Mesendoderm (in vitro differentiated cells): ENCODE measurements at regions not wholly inside any gene's neighbourhood (a gene's known extent, or its start where the extent isn't known, plus 50 kb on each side); places are given as distances from the start of the nearest gene placed in this dataset.
A peak's percentile ranks its signal among the peaks of the same experiment; 100 is the strongest.

Source experiments
- DNase-seq: peaks from one replicate; pipeline ENCODE4 v3.0.0; 2013
- H2AK5ac ChIP-seq: 2 replicates; pipeline ENCODE4 v1.6.1; 2013; ENCODE audit warnings: low read length, inconsistent platforms
- H2BK120ac ChIP-seq: 2 replicates; pipeline ENCODE4 v1.6.1; 2013; ENCODE audit warnings: low read depth, mild to moderate bottlenecking, low read length, moderate library complexity, mixed read lengths
- H2BK15ac ChIP-seq: replicated peaks from 2 replicates; pipeline ENCODE4 v1.6.1; 2013; ENCODE audit warnings: low read depth, mild to moderate bottlenecking, moderate library complexity
- H2BK5ac ChIP-seq: 2 replicates; pipeline ENCODE4 v1.6.1; 2013; ENCODE audit warnings: low read length, inconsistent platforms
- H3K18ac ChIP-seq: 2 replicates; pipeline ENCODE4 v1.6.1; 2013; ENCODE audit warnings: mild to moderate bottlenecking, low read length, mixed read lengths
- H3K23ac ChIP-seq: one replicate; pipeline ENCODE4 v1.6.1; 2013; ENCODE audit warnings: low read length
- H3K27ac ChIP-seq: 2 replicates; pipeline ENCODE4 v1.5.1; 2013; ENCODE audit warnings: low read depth, mild to moderate bottlenecking, inconsistent platforms, low read length, moderate library complexity
- H3K27me3 ChIP-seq: 2 replicates; pipeline ENCODE4 v1.6.1; 2013; ENCODE audit warnings: low read length, control low read depth, mild to moderate bottlenecking, inconsistent platforms; ENCODE audit not compliant: insufficient read depth, poor library complexity
- H3K36me3 ChIP-seq: 2 replicates; pipeline ENCODE4 v1.6.1; 2013; ENCODE audit warnings: low read length, inconsistent platforms; ENCODE audit not compliant: control insufficient read depth, insufficient read depth
- H3K4ac ChIP-seq: one replicate; pipeline ENCODE4 v1.6.1; 2013; ENCODE audit warnings: low read depth, mild to moderate bottlenecking, low read length, moderate library complexity
- H3K4me1 ChIP-seq: 2 replicates; pipeline ENCODE4 v1.6.1; 2013; ENCODE audit warnings: low read depth, low read length, inconsistent platforms; ENCODE audit not compliant: control insufficient read depth
- H3K4me2 ChIP-seq: 2 replicates; pipeline ENCODE4 v1.6.1; 2013; ENCODE audit warnings: low read length
- H3K4me3 ChIP-seq: 2 replicates; pipeline ENCODE4 v1.5.1; 2013; ENCODE audit warnings: mild to moderate bottlenecking, low read length
- H3K56ac ChIP-seq: one replicate; pipeline ENCODE4 v1.6.1; 2013; ENCODE audit warnings: low read length
- H3K79me1 ChIP-seq: 2 replicates; pipeline ENCODE4 v1.6.1; 2013; ENCODE audit warnings: low read length, inconsistent platforms
- H3K79me2 ChIP-seq: 2 replicates; pipeline ENCODE4 v1.6.1; 2013; ENCODE audit warnings: mild to moderate bottlenecking, low read length; ENCODE audit not compliant: control insufficient read depth, insufficient read depth
- H3K9ac ChIP-seq: 2 replicates; pipeline ENCODE4 v1.6.1; 2013; ENCODE audit warnings: low read length, inconsistent platforms
- H4K5ac ChIP-seq: one replicate; pipeline ENCODE4 v1.6.1; 2013; ENCODE audit warnings: low read length
- H4K8ac ChIP-seq: one replicate; pipeline ENCODE4 v1.6.1; 2013; ENCODE audit warnings: low read depth, mild to moderate bottlenecking, control low read depth, low read length, moderate library complexity
- WGBS: extraction: QIAGEN DNeasy Blood & Tissue Kit; methylation state at CpG from one replicate; pipeline ENCODE4 v1.1.7; 2013; ENCODE audit warnings: low lambda C conversion rate, missing lambda C conversion rate; ENCODE audit not compliant: insufficient coverage; ENCODE audit errors: extremely low coverage; 5-methylcytosine and 5-hydroxymethylcytosine counted together

- no CpG with 5 or more reads among the region's 6 CpGs for WGBS
- no peaks in the 10 kb centered on the region for H3K36me3 ChIP-seq
- H2BK5ac ChIP-seq: no peak overlapping the region
- no peak overlapping the region for H3K23ac ChIP-seq
- no peak overlapping the region for H3K9ac ChIP-seq
- DNase-seq: no peak
- no peak overlapping the region for H2BK15ac ChIP-seq
- no peaks in the 10 kb centered on the region for H3K27me3 ChIP-seq
- no peaks in the 10 kb centered on the region for H3K4me1 ChIP-seq
- no peak overlapping the region for H3K4me3 ChIP-seq
- H4K5ac ChIP-seq: no peak overlapping the region
- no peak overlapping the region for H2BK120ac ChIP-seq
- no peak overlapping the region for H3K4ac ChIP-seq
- peaks cover 3% of the 10 kb centered on the region for H3K79me1 ChIP-seq
- no peak overlapping the region for H4K8ac ChIP-seq
- H3K27ac ChIP-seq: no peak overlapping the region
- no peak overlapping the region for H3K4me2 ChIP-seq
- H2AK5ac ChIP-seq: no peak overlapping the region
- no peak overlapping the region for H3K18ac ChIP-seq
- peaks cover 2% of the 10 kb centered on the region for H3K79me2 ChIP-seq
- H3K56ac ChIP-seq: no peak overlapping the region
Measured at GRCh38 chr3:159817126-159817525, 171.5 kb upstream of the IL12A start.

GRCh38 chr3:159817571-159817970 lies 171.1 kb upstream of the IL12A start:
- no peak overlapping the region for H3K23ac ChIP-seq
- DNase-seq: no peak
- H3K27me3 ChIP-seq: no peaks in the 10 kb centered on the region
- peaks cover 3% of the 10 kb centered on the region for H3K79me1 ChIP-seq
- no peak overlapping the region for H3K18ac ChIP-seq
- H2BK120ac ChIP-seq: no peak overlapping the region
- WGBS: no CpG with 5 or more reads among the region's 3 CpGs
- H4K5ac ChIP-seq: no peak overlapping the region
- no peak overlapping the region for H3K4me3 ChIP-seq
- no peak overlapping the region for H2BK5ac ChIP-seq
- H3K27ac ChIP-seq: no peak overlapping the region
- peaks cover 2% of the 10 kb centered on the region for H3K79me2 ChIP-seq
- H3K56ac ChIP-seq: no peak overlapping the region
- no peak overlapping the region for H3K9ac ChIP-seq
- H2BK15ac ChIP-seq: no peak overlapping the region
- no peaks in the 10 kb centered on the region for H3K36me3 ChIP-seq
- no peaks in the 10 kb centered on the region for H3K4me1 ChIP-seq
- H2AK5ac ChIP-seq: no peak overlapping the region
- no peak overlapping the region for H3K4ac ChIP-seq
- H3K4me2 ChIP-seq: no peak overlapping the region
- no peak overlapping the region for H4K8ac ChIP-seq

GRCh38 chr3:159818399-159818798 lies 170.2 kb upstream of the IL12A start:
- WGBS: no CpG with 5 or more reads among the region's 3 CpGs

GRCh38 chr3:159818997-159819500 lies 169.6 kb upstream of the IL12A start:
- no peak overlapping the region for H3K27ac ChIP-seq
- H4K8ac ChIP-seq: no peak overlapping the region
- no peak overlapping the region for H2BK120ac ChIP-seq
- peaks cover 5% of the 10 kb centered on the region for H3K79me1 ChIP-seq
- no peak overlapping the region for H2AK5ac ChIP-seq
- no peaks in the 10 kb centered on the region for H3K79me2 ChIP-seq
- H3K23ac ChIP-seq: no peak overlapping the region
- no peak overlapping the region for H2BK5ac ChIP-seq
- no peak for DNase-seq
- H3K4me1 ChIP-seq: no peaks in the 10 kb centered on the region
- H3K36me3 ChIP-seq: no peaks in the 10 kb centered on the region
- no peak overlapping the region for H3K4me2 ChIP-seq
- H3K4ac ChIP-seq: no peak overlapping the region
- H3K27me3 ChIP-seq: no peaks in the 10 kb centered on the region
- no peak overlapping the region for H3K9ac ChIP-seq
- no peak overlapping the region for H3K56ac ChIP-seq
- H4K5ac ChIP-seq: no peak overlapping the region
- no CpG with 5 or more reads among the region's 3 CpGs for WGBS
- H2BK15ac ChIP-seq: no peak overlapping the region
- H3K4me3 ChIP-seq: no peak overlapping the region
- H3K18ac ChIP-seq: no peak overlapping the region

More at GRCh38 chr3:159818399-159818798, 170.2 kb upstream of the IL12A start:
- Histone ChIP-seq H3K79me2 (no peaks in the 10 kb centered on the region), H3K79me1 (peaks cover 5% of the 10 kb centered on the region), H4K8ac (no peak overlapping the region), H2AK5ac (no peak overlapping the region), H3K56ac (no peak overlapping the region), H3K4me1 (no peaks in the 10 kb centered on the region), H3K36me3 (no peaks in the 10 kb centered on the region), H3K27ac (no peak overlapping the region), H2BK120ac (no peak overlapping the region), H2BK5ac (no peak overlapping the region), H3K4me3 (no peak overlapping the region), H4K5ac (no peak overlapping the region), H3K4ac (no peak overlapping the region), H3K18ac (no peak overlapping the region), H3K23ac (no peak overlapping the region), H3K27me3 (no peaks in the 10 kb centered on the region), H3K9ac (no peak overlapping the region), H3K4me2 (no peak overlapping the region), H2BK15ac (no peak overlapping the region)
- peak; percentile 75 for DNase-seq

- Histone ChIP-seq H2BK120ac (no peak overlapping the region), H3K9ac (no peak overlapping the region), H3K4me3 (no peak overlapping the region), H3K4me1 (no peaks in the 10 kb centered on the region), H3K36me3 (no peaks in the 10 kb centered on the region), H2AK5ac (no peak overlapping the region), H3K18ac (no peak overlapping the region), H4K5ac (no peak overlapping the region), H3K27me3 (no peaks in the 10 kb centered on the region), H2BK5ac (no peak overlapping the region), H2BK15ac (no peak overlapping the region), H3K23ac (no peak overlapping the region), H3K79me1 (peaks cover 5% of the 10 kb centered on the region), H3K27ac (no peak overlapping the region), H3K79me2 (no peaks in the 10 kb centered on the region), H3K4ac (no peak overlapping the region), H3K56ac (no peak overlapping the region), H4K8ac (no peak overlapping the region), H3K4me2 (no peak overlapping the region)
- WGBS: no CpG with 5 or more reads among the region's 1 CpG
- DNase-seq: no peak
Measured at GRCh38 chr3:159819676-159820075, 169.0 kb upstream of the IL12A start.

GRCh38 chr3:159821110-159821509 lies 167.5 kb upstream of the IL12A start:
- no peak overlapping the region for H3K4ac ChIP-seq
- no peak overlapping the region for H4K5ac ChIP-seq
- H2AK5ac ChIP-seq: no peak overlapping the region
- no peak overlapping the region for H3K23ac ChIP-seq
- no peak overlapping the region for H4K8ac ChIP-seq
- no peaks in the 10 kb centered on the region for H3K79me2 ChIP-seq
- no peak overlapping the region for H3K18ac ChIP-seq
- H3K4me3 ChIP-seq: no peak overlapping the region
- H3K27ac ChIP-seq: no peak overlapping the region
- H2BK5ac ChIP-seq: no peak overlapping the region
- H3K36me3 ChIP-seq: no peaks in the 10 kb centered on the region
- no CpG with 5 or more reads among the region's 6 CpGs for WGBS
- no peaks in the 10 kb centered on the region for H3K27me3 ChIP-seq
- no peaks in the 10 kb centered on the region for H3K4me1 ChIP-seq
- H3K9ac ChIP-seq: no peak overlapping the region
- DNase-seq: no peak
- peaks cover 5% of the 10 kb centered on the region for H3K79me1 ChIP-seq
- no peak overlapping the region for H3K56ac ChIP-seq
- no peak overlapping the region for H2BK120ac ChIP-seq
- H3K4me2 ChIP-seq: no peak overlapping the region
- no peak overlapping the region for H2BK15ac ChIP-seq
